Neural cell (in vitro differentiated cells): ENCODE measurements at regions not wholly inside any gene's neighbourhood (a gene's known extent, or its start where the extent isn't known, plus 50 kb on each side); places are given as distances from the start of the nearest gene placed in this dataset.

Experiments used
- H2AFZ ChIP-seq: fragments of 200-600, 300-800 bp; sonication (generic), shearing (Covaris generic); 2 replicates; pipeline ENCODE4 v1.6.0; 2014; ENCODE audit warnings: low read depth, mild to moderate bottlenecking, antibody characterized with exemption, low read length, moderate library complexity
- H3F3A ChIP-seq: fragments of 200-600 bp; shearing (Covaris generic); 2 replicates; pipeline ENCODE4 v1.6.1; 2016; ENCODE audit warnings: mild to moderate bottlenecking, moderate library complexity, mixed read lengths, antibody characterized with exemption, low read length; ENCODE audit not compliant: insufficient read depth, poor library complexity, severe bottlenecking
- H3K27ac ChIP-seq: fragments of 200-600, 300-800 bp; sonication (generic), shearing (Covaris generic); 2 replicates; pipeline ENCODE4 v1.5.1; 2014; ENCODE audit warnings: mild to moderate bottlenecking, low read length, moderate library complexity
- H3K27me3 ChIP-seq: fragments of 300-800, 200-600 bp; sonication (generic), shearing (Covaris generic); 2 replicates; pipeline ENCODE4 v1.6.0; 2014; ENCODE audit warnings: mild to moderate bottlenecking, low read depth, low read length, moderate library complexity; ENCODE audit not compliant: insufficient read depth
- H3K36me3 ChIP-seq: fragments of 300-800, 200-600 bp; sonication (generic), shearing (Covaris generic); 2 replicates; pipeline ENCODE4 v1.5.1; 2014; ENCODE audit warnings: mild to moderate bottlenecking, antibody characterized with exemption, low read length, moderate library complexity; ENCODE audit not compliant: insufficient read depth
- H3K4me2 ChIP-seq: fragments of 300-800, 200-600 bp; sonication (generic), shearing (Covaris generic); 2 replicates; pipeline ENCODE4 v1.6.0; 2014; ENCODE audit warnings: mild to moderate bottlenecking, low read length
- H3K4me3 ChIP-seq: fragments of 300-800, 200-600 bp; sonication (generic), shearing (Covaris generic); 2 replicates; pipeline ENCODE4 v1.5.1; 2014; ENCODE audit warnings: mild to moderate bottlenecking, low read length, moderate library complexity
- H3K79me2 ChIP-seq: fragments of 200-600 bp; shearing (Covaris generic); replicated peaks from 2 replicates; pipeline ENCODE4 v1.6.0; 2014; ENCODE audit warnings: mild to moderate bottlenecking, low read length, moderate library complexity; ENCODE audit not compliant: insufficient read depth
- H3K9ac ChIP-seq: fragments of 300-800, 200-600 bp; sonication (generic), shearing (Covaris generic); 2 replicates; pipeline ENCODE4 v1.6.1; 2016; ENCODE audit warnings: mild to moderate bottlenecking, low read length, mixed read lengths
- H3K9me2 ChIP-seq: fragments of 200-600 bp; shearing (Covaris generic); 2 replicates; pipeline ENCODE4 v1.6.1; 2016; ENCODE audit warnings: mild to moderate bottlenecking, low read length, mixed read lengths; ENCODE audit not compliant: insufficient read depth
- H3K9me3 ChIP-seq: fragments of 200-600, 300-800 bp; sonication (generic), shearing (Covaris generic); 2 replicates; pipeline ENCODE4 v1.6.1; 2016; ENCODE audit warnings: mild to moderate bottlenecking, mixed run types, low read length, moderate library complexity, mixed read lengths
- H4K20me1 ChIP-seq: fragments of 200-600 bp; shearing (Covaris generic); 2 replicates; pipeline ENCODE4 v1.6.1; 2016; ENCODE audit warnings: mild to moderate bottlenecking, mixed run types; ENCODE audit not compliant: insufficient read depth
- CTCF ChIP-seq: fragments of 450-650 bp; IDR thresholded peaks from 2 replicates; pipeline ENCODE4 v1.5.1; 2014; ENCODE audit warnings: antibody characterized with exemption, mild to moderate bottlenecking, moderate library complexity; ENCODE audit not compliant: poor library complexity, severe bottlenecking
- EP300 ChIP-seq: fragments of 450-650 bp; conservative IDR thresholded peaks from 2 replicates; pipeline ENCODE4 v1.6.1; 2014; ENCODE audit warnings: antibody characterized with exemption, mild to moderate bottlenecking, moderate library complexity; ENCODE audit not compliant: poor library complexity, severe bottlenecking
- EZH2 ChIP-seq: fragments of 200-600, 300-800 bp; shearing (Covaris generic), sonication (generic); IDR thresholded peaks from 2 replicates; pipeline ENCODE4 v1.6.1; 2014; ENCODE audit warnings: antibody characterized with exemption, low read length, borderline replicate concordance, mild to moderate bottlenecking; ENCODE audit not compliant: insufficient read depth, poor library complexity, severe bottlenecking
- MXI1 ChIP-seq: fragments of 450-650 bp; conservative IDR thresholded peaks from 2 replicates; pipeline ENCODE4 v1.6.1; 2014; ENCODE audit warnings: antibody characterized with exemption, mild to moderate bottlenecking; ENCODE audit not compliant: poor library complexity, severe bottlenecking
- POLR2AphosphoS5 ChIP-seq: IDR thresholded peaks from 2 replicates; pipeline ENCODE4 v1.6.1; 2012
- RAD21 ChIP-seq: fragments of 450-650 bp; conservative IDR thresholded peaks from 2 replicates; pipeline ENCODE4 v1.6.1; 2014; ENCODE audit warnings: antibody characterized with exemption, mild to moderate bottlenecking, moderate library complexity
- SMC3 ChIP-seq: fragments of 450-650 bp; conservative IDR thresholded peaks from 2 replicates; pipeline ENCODE4 v1.6.1; 2014; ENCODE audit warnings: antibody characterized with exemption, mild to moderate bottlenecking, moderate library complexity; ENCODE audit not compliant: poor library complexity
- TAF1 ChIP-seq: IDR thresholded peaks from 2 replicates; pipeline ENCODE4 v1.6.1; 2012; ENCODE audit warnings: low read depth
- TF ChIP-seq, protein P1 (sequence below): IDR thresholded peaks from 2 replicates; pipeline ENCODE4 v1.6.1; 2012; ENCODE audit warnings: borderline replicate concordance

- H2AFZ ChIP-seq, result no peak overlapping the region
- TF ChIP-seq POLR2AphosphoS5 (no peak), CTCF (no peak), EZH2 (no peak), MXI1 (no peak), EP300 (no peak), RAD21 (no peak), TAF1 (no peak), SMC3 (no peak)
- TF ChIP-seq, protein P1, sequence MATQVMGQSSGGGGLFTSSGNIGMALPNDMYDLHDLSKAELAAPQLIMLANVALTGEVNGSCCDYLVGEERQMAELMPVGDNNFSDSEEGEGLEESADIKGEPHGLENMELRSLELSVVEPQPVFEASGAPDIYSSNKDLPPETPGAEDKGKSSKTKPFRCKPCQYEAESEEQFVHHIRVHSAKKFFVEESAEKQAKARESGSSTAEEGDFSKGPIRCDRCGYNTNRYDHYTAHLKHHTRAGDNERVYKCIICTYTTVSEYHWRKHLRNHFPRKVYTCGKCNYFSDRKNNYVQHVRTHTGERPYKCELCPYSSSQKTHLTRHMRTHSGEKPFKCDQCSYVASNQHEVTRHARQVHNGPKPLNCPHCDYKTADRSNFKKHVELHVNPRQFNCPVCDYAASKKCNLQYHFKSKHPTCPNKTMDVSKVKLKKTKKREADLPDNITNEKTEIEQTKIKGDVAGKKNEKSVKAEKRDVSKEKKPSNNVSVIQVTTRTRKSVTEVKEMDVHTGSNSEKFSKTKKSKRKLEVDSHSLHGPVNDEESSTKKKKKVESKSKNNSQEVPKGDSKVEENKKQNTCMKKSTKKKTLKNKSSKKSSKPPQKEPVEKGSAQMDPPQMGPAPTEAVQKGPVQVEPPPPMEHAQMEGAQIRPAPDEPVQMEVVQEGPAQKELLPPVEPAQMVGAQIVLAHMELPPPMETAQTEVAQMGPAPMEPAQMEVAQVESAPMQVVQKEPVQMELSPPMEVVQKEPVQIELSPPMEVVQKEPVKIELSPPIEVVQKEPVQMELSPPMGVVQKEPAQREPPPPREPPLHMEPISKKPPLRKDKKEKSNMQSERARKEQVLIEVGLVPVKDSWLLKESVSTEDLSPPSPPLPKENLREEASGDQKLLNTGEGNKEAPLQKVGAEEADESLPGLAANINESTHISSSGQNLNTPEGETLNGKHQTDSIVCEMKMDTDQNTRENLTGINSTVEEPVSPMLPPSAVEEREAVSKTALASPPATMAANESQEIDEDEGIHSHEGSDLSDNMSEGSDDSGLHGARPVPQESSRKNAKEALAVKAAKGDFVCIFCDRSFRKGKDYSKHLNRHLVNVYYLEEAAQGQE, result no peak
- no peaks in the 10 kb centered on the region for H3K79me2 ChIP-seq
- H3K9me3 ChIP-seq, result no peaks in the 10 kb centered on the region
- no peak overlapping the region for H3K27ac ChIP-seq
- H3K9me2 ChIP-seq, result no peaks in the 10 kb centered on the region
- H4K20me1 ChIP-seq, result no peaks in the 10 kb centered on the region
- H3K36me3 ChIP-seq, result no peaks in the 10 kb centered on the region
- no peaks in the 10 kb centered on the region for H3K27me3 ChIP-seq
- H3F3A ChIP-seq, result no peaks in the 10 kb centered on the region
- H3K4me3 ChIP-seq, result no peak overlapping the region
- H3K9ac ChIP-seq, result no peak overlapping the region
- no peak overlapping the region for H3K4me2 ChIP-seq
Observed at GRCh38 chr4:19721587-19721986, 530.1 kb upstream of the SLIT2 start.

DNA sequence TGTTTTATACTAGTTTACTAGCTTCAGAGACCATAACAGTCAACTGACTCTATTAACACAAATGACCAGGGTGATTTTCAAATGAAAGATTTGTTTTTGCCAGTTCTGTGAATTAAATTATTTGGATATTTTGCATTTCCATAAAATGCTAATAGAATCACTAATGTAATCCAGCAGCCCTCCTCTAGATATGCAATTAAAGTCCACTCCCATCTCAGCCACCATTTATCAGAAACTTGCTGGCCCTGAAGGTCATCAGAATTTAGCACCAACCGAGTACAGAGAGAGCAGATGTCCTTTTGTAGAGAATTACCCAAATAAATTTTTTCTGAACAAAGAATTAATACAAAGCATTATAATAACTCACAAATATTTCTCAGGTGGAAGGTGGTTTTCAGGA, 531.1 kb upstream of the SLIT2 start:
- Histone ChIP-seq H3F3A (no peaks in the 10 kb centered on the region), H2AFZ (no peak overlapping the region), H3K9me3 (no peaks in the 10 kb centered on the region), H3K79me2 (no peaks in the 10 kb centered on the region), H3K4me2 (no peak overlapping the region), H3K36me3 (no peaks in the 10 kb centered on the region), H3K4me3 (no peak overlapping the region), H3K9me2 (no peaks in the 10 kb centered on the region), H3K27me3 (no peaks in the 10 kb centered on the region), H4K20me1 (no peaks in the 10 kb centered on the region), H3K9ac (no peak overlapping the region), H3K27ac (no peak overlapping the region)
- TF ChIP-seq MXI1 (no peak), RAD21 (no peak), CTCF (no peak), EZH2 (no peak)
- TF ChIP-seq, protein P1, result no peak
